ENCODE measurements at regions not wholly inside any gene's neighbourhood (a gene's known extent, or its start where the extent isn't known, plus 50 kb on each side); places are given as distances from the start of the nearest gene placed in this dataset.

GRCh38 chr13:99847318-99847750, 124.2 kb downstream of the ZIC5 start:
- Histone ChIP-seq H2BK120ac (replicated peaks; ENCODE audit: low read depth, low read length) (no peak overlapping the region), H3K4me2 (ENCODE audit: insufficient read depth in 1 of 2, low read depth in 2 of 2, low read length in 2 of 2) (no peak overlapping the region), H3K4ac (replicated peaks; ENCODE audit: insufficient read length, low read depth, low read length) (no peak overlapping the region), H2AFZ (ENCODE audit: low read length) (no peak overlapping the region), H2BK5ac (ENCODE audit: low read depth, low read length) (0 out of 2 replicates have a peak overlapping the region, but pooled peaks have one; percentile 11), H4K20me1 (replicated peaks in 1 of 2; ENCODE audit: control insufficient read depth in 1 of 2, insufficient read depth in 2 of 2, low read length in 2 of 2) (no peaks in the 10 kb centered on the region), H3K23ac (ENCODE audit: insufficient read length) (no peak overlapping the region), H2BK20ac (ENCODE audit: low read length) (no peak overlapping the region), H4K8ac (ENCODE audit: extremely low read depth, insufficient read depth, low read length) (no peak overlapping the region), H3K79me2 (ENCODE audit: control insufficient read depth in 1 of 2, insufficient read depth in 2 of 2, low read length in 2 of 2) (no peaks in the 10 kb centered on the region), H2BK12ac (ENCODE audit: low read depth, low read length) (peak overlapping the region; percentile 86), H3K14ac (ENCODE audit: insufficient read length) (no peak overlapping the region), H2BK15ac (ENCODE audit: low read length) (0 out of 2 replicates have a peak overlapping the region, but pooled peaks have one; percentile 95), H3K56ac (replicated peaks; ENCODE audit: insufficient read length, low read depth, low read length) (no peak overlapping the region), H3K79me1 (ENCODE audit: low read depth, low read length) (no peaks in the 10 kb centered on the region), H3K36me3 (ENCODE audit: control insufficient read depth in 2 of 4, insufficient read depth in 4 of 4, low read length in 3 of 4) (no peaks in the 10 kb centered on the region), H3K23me2 (ENCODE audit: low read depth, low read length) (no peaks in the 10 kb centered on the region), H3K4me1 (replicated peaks in 1 of 4; ENCODE audit: control insufficient read depth in 3 of 4, insufficient read depth in 4 of 4, low read length in 3 of 4) (peaks cover 0 to 6% (median 0%) of the 10 kb centered on the region in 4 experiments; a peak in 4 of 7 replicates), H4K91ac (replicated peaks; ENCODE audit: insufficient read length, low read length) (peak overlapping the region; percentile 4), H3K9me3 (ENCODE audit: insufficient read depth in 2 of 2, low read depth in 1 of 2, low read length in 1 of 2) (no peaks in the 10 kb centered on the region), H3K4me3 (ENCODE audit: extremely low read depth in 1 of 4, insufficient read depth in 2 of 4, low read depth in 3 of 4, low read length in 4 of 4) (no peak overlapping the region), H3K9ac (replicated peaks in 1 of 4; ENCODE audit: extremely low read depth in 1 of 4, low read depth in 3 of 4, low read length in 3 of 4) (no peak overlapping the region), H4K5ac (ENCODE audit: insufficient read length, low read depth, low read length) (no peak overlapping the region), H3K27ac (ENCODE audit: low read depth, low read length) (no peak overlapping the region), H3K18ac (ENCODE audit: extremely low read depth, low read length) (peak overlapping the region; percentile 21; the same call in 1 of the 2 replicates), H3K27me3 (replicated peaks in 1 of 4; ENCODE audit: control insufficient read depth in 3 of 4, extremely low read depth in 1 of 4, insufficient read depth in 3 of 4, low read length in 3 of 4) (no peaks in the 10 kb centered on the region), H2AK5ac (ENCODE audit: low read depth, low read length) (0 out of 2 replicates have a peak overlapping the region, but pooled peaks have one; percentile 78)
- POLR2A ChIA-PET (ENCODE audit: partially characterized antibody), result interaction anchor here (1.0 kb wide), 1 partner anchor 47 kb away, joined by 3 read pairs; no protein-coding TSS in a partner anchor
- WGBS, 2 experiments (ENCODE audit: extremely low coverage in 1 of 2, insufficient coverage in 1 of 2, insufficient read length in 1 of 2, insufficient replicate concordance in 2 of 2, low coverage in 1 of 2, low lambda C conversion rate in 2 of 2, missing lambda C conversion rate in 1 of 2), result 87% methylated on average over 10 of the region's 10 CpGs; no CpG with 5 or more reads in 1 of the 2 experiments
- DNase-seq (ENCODE audit: low read depth in 1 of 2, low spot score in 2 of 2) (no peak), FAIRE-seq (no peak)
- CTCF ChIA-PET (ENCODE audit: partially characterized antibody), result interaction anchor here (1.0 to 2.8 kb wide), 6 partner anchors 11 to 232 kb away, joined by 3 to 9 read pairs (median 6); no protein-coding TSS in a partner anchor
- no peak for TF ChIP-seq USF2 (IDR thresholded peaks at IDR 0.05; ENCODE audit: low read length)
- TF ChIP-seq SP2 (IDR thresholded peaks at IDR 0.05; ENCODE audit: low read length), result no peak
- no peak for TF ChIP-seq NANOG (IDR thresholded peaks at IDR 0.05; ENCODE audit: insufficient read depth, low read depth, low read length, poor library complexity, severe bottlenecking)
- TF ChIP-seq KDM5A (IDR thresholded peaks at IDR 0.05; ENCODE audit: low read length), result no peak
- TF ChIP-seq MAX (IDR thresholded peaks at IDR 0.05), result no peak
- no peak for TF ChIP-seq POLR2AphosphoS5 (IDR thresholded peaks at IDR 0.05; ENCODE audit: low read depth, low read length)

Data from H1 (cell line).